ENCODE measurements at regions not wholly inside any gene's neighbourhood (a gene's known extent, or its start where the extent isn't known, plus 50 kb on each side); places are given as distances from the start of the nearest gene placed in this dataset.

GRCh38 chr13:64958106-64958505 is 2272.0 kb downstream of the PCDH9 start:
- no peak for DNase-seq

- no peak for DNase-seq
These were observed 2291.5 kb downstream of the PCDH9 start for GRCh38 chr13:64938660-64939059.

- DNase-seq: no peak
These were observed 2292.8 kb downstream of the PCDH9 start for GRCh38 chr13:64937302-64937701.

GRCh38 chr13:64936879-64937278 is 2293.3 kb downstream of the PCDH9 start:
- DNase-seq: no peak

- no peak for DNase-seq
These were observed 2294.7 kb downstream of the PCDH9 start for GRCh38 chr13:64935441-64935840.

GRCh38 chr13:64934569-64935362 is 2295.4 kb downstream of the PCDH9 start:
- no peak for DNase-seq

GRCh38 chr13:64930636-64931035 is 2299.5 kb downstream of the PCDH9 start:
- DNase-seq: no peak

GRCh38 chr13:64928696-64929499 is 2301.2 kb downstream of the PCDH9 start:
- no peak for DNase-seq

- no peak for DNase-seq
These were observed 2304.4 kb downstream of the PCDH9 start for GRCh38 chr13:64925727-64926126.

- no peak for DNase-seq
These were observed 2304.9 kb downstream of the PCDH9 start for GRCh38 chr13:64925284-64925683.

GRCh38 chr13:64924401-64924800 is 2305.7 kb downstream of the PCDH9 start:
- no peak for DNase-seq

GRCh38 chr13:64917566-64917965 is 2312.6 kb downstream of the PCDH9 start:
- DNase-seq: no peak

GRCh38 chr13:64912141-64912540 is 2318.0 kb downstream of the PCDH9 start:
- no peak for DNase-seq

GRCh38 chr13:64910096-64910495 is 2320.0 kb downstream of the PCDH9 start:
- DNase-seq: no peak

GRCh38 chr13:64909184-64909583 is 2321.0 kb downstream of the PCDH9 start:
- DNase-seq: no peak

GRCh38 chr13:64900039-64900438 is 2330.1 kb downstream of the PCDH9 start:
- no peak for DNase-seq

- no peak for DNase-seq
These were observed 2345.2 kb downstream of the PCDH9 start for GRCh38 chr13:64884976-64885375.

GRCh38 chr13:64877176-64877575 is 2353.0 kb downstream of the PCDH9 start:
- no peak for DNase-seq

GRCh38 chr13:64871742-64872141 is 2358.4 kb downstream of the PCDH9 start:
- no peak for DNase-seq

GRCh38 chr13:64869539-64869938 is 2360.6 kb downstream of the PCDH9 start:
- no peak for DNase-seq

- no peak for DNase-seq
These were observed 2362.3 kb downstream of the PCDH9 start for GRCh38 chr13:64867856-64868255.

GRCh38 chr13:64866331-64866730 is 2363.8 kb downstream of the PCDH9 start:
- no peak for DNase-seq

- DNase-seq: peak; percentile 12
These were observed 2374.6 kb downstream of the PCDH9 start for GRCh38 chr13:64855506-64855905.

GRCh38 chr13:64850017-64850416 is 2380.1 kb downstream of the PCDH9 start:
- no peak for DNase-seq
